HS-27A (cell line): ENCODE measurements at regions not wholly inside any gene's neighbourhood (a gene's known extent, or its start where the extent isn't known, plus 50 kb on each side); places are given as distances from the start of the nearest gene placed in this dataset.
"Not testable (repeated sequence)": the region's sequence is repeated elsewhere in the genome, so short reads cannot be mapped to it uniquely, and the experiment has no call there.

ENCODE experiments used
- DNase-seq: peaks from one replicate; pipeline ENCODE4 v3.0.0-alpha.2; 2012; ENCODE audit warnings: low read depth, missing footprints

GRCh38 chr3:191148131-191148530 lies 50.9 kb upstream of the OSTN start:
- DNase-seq, result no peak

- DNase-seq, result no peak
Observed at GRCh38 chr3:191143224-191143623, 55.8 kb upstream of the OSTN start.

- DNase-seq, result peak; percentile 68
Observed at GRCh38 chr3:191141728-191142127, 57.3 kb upstream of the OSTN start.

GRCh38 chr3:191139736-191140135 lies 59.3 kb upstream of the OSTN start:
- DNase-seq, result no peak

- DNase-seq, result no peak
Observed at GRCh38 chr3:191138937-191139336, 60.1 kb upstream of the OSTN start.

GRCh38 chr3:191137708-191138107 lies 61.3 kb upstream of the OSTN start:
- DNase-seq, result no peak

GRCh38 chr3:191136347-191136746 lies 62.7 kb upstream of the OSTN start:
- DNase-seq, result no peak

- DNase-seq, result no peak
Observed at GRCh38 chr3:191135175-191135574, 63.9 kb upstream of the OSTN start.

GRCh38 chr3:191133359-191133758 lies 65.7 kb upstream of the OSTN start:
- DNase-seq, result no peak

- DNase-seq, result no peak
Observed at GRCh38 chr3:191131305-191131704, 67.7 kb upstream of the OSTN start.

GRCh38 chr3:191124891-191125290 lies 74.2 kb upstream of the OSTN start:
- not testable (repeated sequence) for DNase-seq

- DNase-seq, result no peak
Observed at GRCh38 chr3:191123946-191124345, 75.1 kb upstream of the OSTN start.

- no peak for DNase-seq
Observed at GRCh38 chr3:191123231-191123630, 75.8 kb upstream of the OSTN start.

GRCh38 chr3:191120447-191121298 lies 78.4 kb upstream of the OSTN start:
- DNase-seq, result no peak

GRCh38 chr3:191119415-191120295 lies 79.4 kb upstream of the OSTN start:
- no peak for DNase-seq

- no peak for DNase-seq
Observed at GRCh38 chr3:191111722-191112121, 87.3 kb upstream of the OSTN start.

GRCh38 chr3:191105418-191105817 lies 93.6 kb upstream of the OSTN start:
- no peak for DNase-seq

- DNase-seq, result no peak
Observed at GRCh38 chr3:191100516-191100915, 98.5 kb upstream of the OSTN start.

- DNase-seq, result no peak
Observed at GRCh38 chr3:191094057-191094845, 104.8 kb upstream of the OSTN start.

- DNase-seq, result no peak
Observed at GRCh38 chr3:191087391-191087790, 111.7 kb upstream of the OSTN start.

GRCh38 chr3:191085091-191085490 lies 114.0 kb upstream of the OSTN start:
- DNase-seq, result no peak

- not testable (repeated sequence) for DNase-seq
Observed at GRCh38 chr3:191078913-191079312, 120.1 kb upstream of the OSTN start.
